Astrocyte of the hippocampus (primary cell): ENCODE measurements at regions not wholly inside any gene's neighbourhood (a gene's known extent, or its start where the extent isn't known, plus 50 kb on each side); places are given as distances from the start of the nearest gene placed in this dataset.

ENCODE experiments used
- DNase-seq: peaks from one replicate; pipeline ENCODE4 v3.0.0; 2011; ENCODE audit warnings: low read depth, low spot score

DNA sequence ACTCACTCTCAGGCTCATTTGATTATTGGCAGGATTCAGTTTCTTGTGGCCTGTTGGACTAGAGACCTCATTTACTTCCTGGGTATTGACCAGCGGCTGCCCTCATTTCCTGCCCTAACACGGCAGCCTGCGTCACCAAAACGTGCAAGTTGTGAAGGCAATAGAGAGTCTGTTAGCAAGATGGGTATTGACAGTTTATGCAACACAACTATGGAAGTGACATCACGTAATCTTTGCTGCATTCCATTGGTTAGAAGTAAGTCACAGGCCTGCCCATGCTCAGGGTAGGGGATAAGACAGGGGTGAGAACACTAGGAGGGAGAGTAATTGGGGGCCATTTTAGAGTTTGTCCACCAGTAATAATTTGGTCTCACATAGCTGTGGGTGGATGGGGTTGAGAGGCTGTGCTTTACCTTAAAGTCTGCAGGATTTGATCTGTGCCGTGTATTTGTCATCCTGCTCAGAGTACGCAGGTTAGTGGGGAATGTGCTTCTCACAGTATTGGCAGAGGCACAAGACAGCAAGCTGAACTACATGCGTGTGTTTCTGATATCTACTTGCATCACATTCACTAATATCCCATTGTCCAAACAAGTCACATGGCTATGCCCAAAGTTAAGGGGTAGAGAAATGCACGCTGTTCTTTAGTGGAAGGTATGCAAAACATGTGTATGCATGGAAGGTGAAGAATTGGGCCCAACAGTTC, 83.3 kb downstream of the EDEM1 start:
- DNase-seq = no peak

DNA sequence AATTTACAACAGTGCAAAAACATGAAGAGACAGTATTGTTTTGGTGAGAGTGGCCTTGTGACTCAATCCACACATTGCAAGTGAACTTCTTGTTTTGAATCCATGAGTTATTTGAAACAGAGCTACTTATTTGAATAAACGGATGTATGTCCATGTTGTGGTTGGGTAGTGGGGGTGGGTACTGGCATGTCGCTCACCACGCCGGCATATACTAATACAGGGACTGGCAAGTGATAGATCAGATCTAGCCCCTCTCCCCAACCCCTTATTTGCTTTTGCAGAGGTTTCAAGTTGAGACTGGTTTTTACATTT, 83.8 kb downstream of the EDEM1 start:
- DNase-seq = no peak

DNA sequence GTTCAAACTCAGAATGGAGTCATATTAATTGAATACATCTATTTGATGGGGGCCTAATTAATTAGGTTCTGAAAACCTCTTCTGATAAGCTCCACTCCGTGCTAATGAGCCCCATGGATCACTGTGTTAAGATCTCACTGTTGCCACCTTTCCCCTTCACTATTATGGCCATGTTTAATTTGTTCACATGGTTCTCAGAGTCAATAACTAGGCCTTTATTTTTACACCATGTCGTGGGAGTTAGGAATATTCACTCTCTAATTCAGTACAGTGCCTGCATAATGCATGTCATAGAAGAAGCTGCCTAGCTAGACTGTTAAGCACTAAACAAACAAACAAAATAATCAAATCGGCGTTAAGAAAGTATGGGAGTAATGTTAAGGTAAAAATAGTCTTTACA, 84.9 kb downstream of the EDEM1 start:
- no peak for DNase-seq

DNA sequence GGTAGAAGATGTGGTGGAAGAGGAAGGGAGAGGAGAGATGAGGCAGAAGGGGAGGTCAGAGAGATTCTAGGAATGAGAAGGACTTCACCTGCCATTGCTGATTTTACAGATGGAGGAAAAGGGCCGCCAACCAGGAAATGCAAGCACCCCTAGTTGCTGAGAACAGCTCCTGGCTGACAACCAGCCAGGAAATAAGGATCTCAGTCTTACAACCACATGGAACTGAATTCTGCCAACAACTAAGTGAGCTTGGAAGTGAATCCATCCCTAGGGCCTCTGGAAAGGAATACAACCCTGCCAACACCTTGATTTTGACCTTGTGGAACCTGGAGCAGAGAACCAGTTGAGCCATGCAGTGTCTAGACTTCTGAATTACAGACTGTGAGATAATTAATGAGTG, 86.6 kb downstream of the EDEM1 start:
- DNase-seq = peak; percentile 45

GRCh38 chr3:5275529-5275928, 88.0 kb downstream of the EDEM1 start:
- peak; percentile 96 for DNase-seq

DNA sequence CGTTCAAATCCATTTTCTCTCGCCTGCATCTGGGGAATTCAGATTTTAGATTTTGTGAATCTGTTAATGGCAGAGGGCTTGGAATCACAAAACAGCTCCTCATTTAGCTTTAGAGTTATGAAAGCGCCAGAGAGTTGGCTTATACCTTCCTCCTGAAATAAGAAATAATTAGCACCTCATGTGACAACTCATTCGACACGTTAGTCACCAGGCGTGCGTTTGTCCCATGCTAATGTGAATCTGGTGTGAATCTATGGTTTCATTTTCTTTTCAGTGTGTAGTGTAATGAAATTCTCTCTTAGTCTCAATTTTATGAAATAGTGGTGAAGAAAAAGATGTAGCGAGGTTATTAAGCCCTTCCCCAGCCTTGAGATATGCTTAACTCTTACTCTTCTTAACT, 89.4 kb downstream of the EDEM1 start:
- no peak for DNase-seq

DNA sequence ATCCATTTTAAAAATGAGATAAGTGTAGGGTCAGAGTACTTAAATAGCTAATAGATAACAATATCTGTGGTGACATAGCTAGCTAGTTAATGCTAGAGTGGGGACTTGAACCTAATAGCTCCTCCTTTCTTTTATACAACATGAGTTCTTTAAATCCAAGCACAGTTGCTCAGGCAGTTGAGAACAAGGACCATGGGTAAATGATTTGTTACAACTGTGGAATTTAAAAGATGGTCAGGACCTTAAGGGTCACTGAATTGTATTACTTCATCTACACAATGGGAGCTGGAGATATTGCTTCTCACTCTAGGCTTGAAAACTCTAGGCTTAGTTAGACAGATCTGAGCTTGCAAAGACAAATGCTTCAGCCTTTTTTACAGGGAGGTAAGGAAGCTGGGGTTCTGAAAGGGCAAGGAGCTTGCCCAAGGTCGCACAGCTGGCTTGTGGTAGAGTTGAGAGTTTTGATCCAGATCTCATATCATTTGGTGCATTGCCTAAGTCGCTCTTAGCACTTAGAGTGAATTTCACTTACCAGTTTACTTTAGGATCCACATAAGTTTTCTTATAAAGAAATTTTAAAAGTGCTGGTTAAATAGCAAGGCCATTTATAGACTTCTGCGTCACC, 90.2 kb downstream of the EDEM1 start:
- no peak for DNase-seq

- peak; percentile 57 for DNase-seq
These were observed 91.2 kb downstream of the EDEM1 start for GRCh38 chr3:5278666-5279065.

DNA sequence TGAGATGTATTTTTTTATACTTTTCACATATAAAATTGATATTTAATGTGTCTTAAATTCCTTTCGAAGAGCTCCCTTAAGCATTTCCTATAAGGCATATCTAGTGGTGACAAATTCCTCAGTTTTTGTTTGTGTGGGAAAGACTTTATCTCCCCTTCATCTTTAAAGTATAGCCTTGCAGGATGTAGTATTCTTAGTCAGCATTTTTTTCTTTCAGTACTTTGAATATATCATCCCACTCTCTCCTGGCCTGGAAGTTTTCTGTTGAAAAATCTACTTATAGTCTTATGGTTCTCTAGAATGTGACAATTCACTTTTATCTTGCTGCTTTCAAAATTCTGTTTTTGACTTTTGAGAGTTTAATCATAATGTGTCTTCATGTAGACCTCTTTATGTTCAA, 95.2 kb downstream of the EDEM1 start:
- DNase-seq = no peak

DNA sequence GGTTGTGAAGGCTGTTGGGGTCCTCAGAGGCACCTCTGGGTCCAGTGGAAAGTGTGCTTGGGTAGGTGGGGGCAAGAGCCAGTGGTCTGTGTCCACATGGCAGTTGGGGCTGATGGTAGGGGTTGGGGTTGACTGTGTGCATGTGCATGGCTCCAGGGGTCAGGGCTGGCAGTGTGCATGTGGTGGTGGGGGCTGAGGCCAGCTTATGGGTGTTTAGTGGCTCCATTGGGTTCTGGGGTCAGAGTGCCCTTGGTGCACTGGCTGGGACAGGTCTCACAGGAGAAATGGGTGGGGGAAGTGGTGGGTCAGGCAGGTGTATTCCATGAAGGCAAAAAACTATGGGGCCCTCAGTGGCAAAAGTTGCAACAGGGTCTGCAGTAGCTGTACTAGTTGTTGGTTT, 97.9 kb downstream of the EDEM1 start:
- no peak for DNase-seq

DNA sequence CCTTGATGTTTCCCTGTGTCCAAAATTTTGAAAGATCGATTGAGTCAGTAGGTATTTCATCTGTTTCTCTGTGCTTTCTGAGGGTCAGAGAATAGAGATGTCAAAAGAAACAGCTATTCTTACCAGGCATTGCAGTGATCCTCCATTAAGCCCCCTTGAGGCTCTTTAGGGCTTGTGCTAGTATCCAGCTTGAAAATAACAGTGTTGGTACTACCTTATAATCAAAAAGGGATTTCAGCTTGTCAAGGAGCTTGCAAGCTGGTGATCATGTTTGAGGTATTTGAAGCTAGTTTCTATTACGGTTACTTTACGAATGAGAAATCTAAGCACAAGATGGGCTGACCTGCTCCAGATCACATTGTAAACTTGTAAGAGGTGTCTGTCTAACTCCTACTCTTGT, 103.4 kb downstream of the EDEM1 start:
- no peak for DNase-seq

- DNase-seq = no peak
These were observed 105.0 kb downstream of the EDEM1 start for GRCh38 chr3:5292512-5292911.

DNA sequence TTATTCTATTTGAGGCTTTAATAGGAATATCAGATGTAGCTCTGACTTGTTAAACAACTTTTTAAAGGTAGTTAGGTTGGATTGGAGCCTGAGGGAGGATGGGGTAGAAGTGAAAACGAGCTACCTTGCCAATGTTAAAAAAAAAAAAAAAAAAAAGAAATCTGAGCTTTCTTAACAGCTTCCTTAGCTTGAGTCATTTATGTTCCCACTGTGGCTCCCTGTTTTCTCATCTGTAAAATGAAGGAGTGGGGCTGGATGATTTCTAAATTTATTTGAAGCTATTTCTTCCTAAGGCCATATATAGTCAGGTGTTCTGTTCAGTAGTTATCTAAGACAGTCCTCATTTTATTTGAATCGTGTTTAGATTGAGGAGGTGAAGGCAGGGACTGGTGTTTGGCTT, 105.7 kb downstream of the EDEM1 start:
- no peak for DNase-seq

GRCh38 chr3:5294356-5294755, 106.8 kb downstream of the EDEM1 start:
- peak; percentile 67 for DNase-seq

DNA sequence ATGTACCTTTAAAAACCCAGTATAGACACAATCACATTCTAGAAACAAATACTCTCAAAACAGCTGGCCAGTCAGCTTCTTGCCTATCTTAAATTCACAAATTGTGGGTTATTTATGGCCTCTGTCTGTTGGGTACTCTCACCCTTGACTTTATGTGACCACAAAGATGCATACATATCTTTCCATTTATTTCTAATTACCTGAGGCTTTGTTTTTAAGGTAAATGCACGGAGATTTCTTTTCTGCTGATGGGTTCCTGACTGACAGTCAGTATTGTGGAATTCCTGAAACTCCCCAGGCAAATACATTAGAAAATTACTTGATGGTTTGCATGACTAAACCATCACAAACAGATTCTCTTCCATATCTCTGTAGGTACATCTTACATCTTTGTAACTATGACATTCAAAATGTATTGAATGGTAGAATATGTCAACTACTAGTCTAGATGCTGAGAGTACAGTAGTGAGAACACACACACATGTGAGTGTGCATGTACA, 107.7 kb downstream of the EDEM1 start:
- DNase-seq = no peak

DNA sequence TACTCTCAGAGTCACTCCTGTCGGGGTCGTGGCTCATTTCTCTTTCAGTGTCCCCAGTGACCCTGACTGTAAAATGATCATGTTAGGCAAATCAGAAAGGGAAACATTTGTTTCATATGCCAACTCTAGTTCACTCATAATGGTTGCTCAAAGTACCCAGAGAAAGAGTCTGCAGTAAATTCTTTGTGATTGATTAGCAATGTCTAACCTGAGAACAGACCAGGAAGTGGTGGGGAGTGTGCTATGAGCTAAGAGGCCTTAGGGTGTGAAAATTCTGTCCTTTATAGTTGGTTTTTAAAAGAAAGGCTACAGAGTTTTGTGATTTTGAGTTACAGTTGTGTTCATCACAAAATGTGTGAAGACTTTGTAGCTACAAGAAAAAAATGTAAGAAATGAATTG, 108.9 kb downstream of the EDEM1 start:
- no peak for DNase-seq

DNA sequence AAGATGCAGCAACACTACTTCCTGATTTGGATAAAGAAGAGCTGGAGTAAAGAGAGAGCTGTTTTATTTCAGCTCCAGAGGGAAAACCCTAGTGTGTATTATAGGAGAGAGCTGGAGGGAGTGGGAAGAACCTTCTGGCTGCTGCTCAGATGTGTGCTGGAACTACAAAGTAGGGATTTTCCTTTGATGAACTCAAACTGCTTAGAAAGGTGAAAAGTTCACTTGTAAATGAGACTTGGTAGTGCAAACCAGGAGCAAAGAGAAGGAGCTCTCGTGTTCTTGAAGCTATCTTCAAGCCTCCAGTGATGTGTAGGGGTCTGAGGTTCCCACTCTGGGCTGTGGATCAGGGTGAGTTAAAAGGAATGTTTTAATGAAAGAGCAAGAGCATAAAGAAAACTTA, 110.4 kb downstream of the EDEM1 start:
- peak; percentile 49 for DNase-seq

DNA sequence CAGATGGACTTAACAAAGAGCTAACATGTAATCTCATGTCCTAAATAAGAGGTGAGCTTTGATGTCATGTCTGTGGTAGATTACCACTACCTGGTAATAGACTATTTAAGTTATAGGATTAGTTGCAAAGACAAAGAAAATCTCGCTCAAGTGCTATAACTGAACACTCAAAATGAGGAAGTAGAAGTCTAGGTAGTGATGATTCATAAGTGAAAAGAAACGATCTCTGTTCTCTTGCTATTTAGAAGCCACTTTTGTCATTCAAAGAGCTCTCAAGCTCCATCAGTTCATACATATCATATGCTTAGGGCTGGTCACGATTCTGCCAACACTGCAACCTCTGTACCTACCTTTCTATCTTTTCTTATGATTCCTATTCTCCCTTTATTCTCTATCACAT, 110.9 kb downstream of the EDEM1 start:
- DNase-seq = no peak

GRCh38 chr3:5299161-5299560, 111.7 kb downstream of the EDEM1 start:
- no peak for DNase-seq

GRCh38 chr3:5300638-5301037, 113.1 kb downstream of the EDEM1 start:
- no peak for DNase-seq

DNA sequence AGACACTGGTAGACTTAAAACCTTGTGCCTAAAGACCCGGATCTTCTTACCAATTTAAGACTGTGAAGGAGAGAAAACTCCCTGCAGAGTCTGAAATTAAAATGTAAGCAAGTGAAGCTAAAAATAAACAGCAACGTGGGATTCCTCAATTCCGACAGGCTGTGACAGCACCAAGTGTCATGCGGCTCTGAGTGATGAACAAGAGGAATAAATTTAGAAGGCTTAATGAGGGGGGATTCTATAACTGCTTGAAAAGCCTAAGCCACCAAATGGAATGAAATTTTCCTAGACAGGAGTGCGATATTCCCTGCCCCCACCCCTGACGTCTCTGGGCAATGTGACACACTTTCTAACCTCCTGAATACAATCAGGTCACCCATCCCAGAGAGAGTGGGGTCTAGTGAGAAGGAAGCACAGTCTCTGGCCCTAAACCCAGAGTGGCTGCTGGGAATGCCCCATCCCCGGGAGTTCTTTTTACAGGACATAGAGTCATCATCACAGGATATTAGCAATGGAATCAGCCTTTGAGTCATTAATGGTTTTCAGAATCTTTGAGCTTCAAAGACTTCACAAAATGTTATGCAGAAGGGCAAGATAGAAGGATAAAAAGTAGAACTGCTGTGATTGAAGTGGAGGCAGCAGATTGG, 114.3 kb downstream of the EDEM1 start:
- no peak for DNase-seq

GRCh38 chr3:5302661-5303060, 115.2 kb downstream of the EDEM1 start:
- no peak for DNase-seq

GRCh38 chr3:5304188-5304587, 116.7 kb downstream of the EDEM1 start:
- DNase-seq = no peak
